Fibroblast of pulmonary artery (primary cell): ENCODE measurements at regions not wholly inside any gene's neighbourhood (a gene's known extent, or its start where the extent isn't known, plus 50 kb on each side); places are given as distances from the start of the nearest gene placed in this dataset.

Experiments used
- DNase-seq: peaks from one replicate; pipeline ENCODE4 v3.0.0-alpha.2; 2010; ENCODE audit warnings: low read depth
- H3K4me3 ChIP-seq: replicated peaks from 2 replicates; pipeline ENCODE4 v1.5.1; 2011; ENCODE audit warnings: low read depth, mild to moderate bottlenecking, control low read depth, low read length, moderate library complexity
- CTCF ChIP-seq: IDR thresholded peaks from 2 replicates; pipeline ENCODE4 v1.5.1; 2011; ENCODE audit warnings: mild to moderate bottlenecking, control low read depth, low read length, inconsistent platforms; ENCODE audit errors: missing control alignments

GRCh38 chr5:2106721-2107120 lies 224.0 kb upstream of the IRX4 start:
- no peak for DNase-seq
- H3K4me3 ChIP-seq: no peak overlapping the region
- no peak for TF ChIP-seq CTCF

GRCh38 chr5:2105141-2105540 lies 222.4 kb upstream of the IRX4 start:
- no peak overlapping the region for H3K4me3 ChIP-seq
- no peak for TF ChIP-seq CTCF
- DNase-seq: no peak

- no peak for DNase-seq
- no peak overlapping the region for H3K4me3 ChIP-seq
- TF ChIP-seq CTCF: no peak
Observed at GRCh38 chr5:2103940-2104339, 221.2 kb upstream of the IRX4 start.

GRCh38 chr5:2102819-2103776 lies 220.4 kb upstream of the IRX4 start:
- peak; percentile 11 for DNase-seq

GRCh38 chr5:2101685-2102084 lies 219.0 kb upstream of the IRX4 start:
- TF ChIP-seq CTCF: no peak
- no peak overlapping the region for H3K4me3 ChIP-seq
- DNase-seq: no peak

More at GRCh38 chr5:2102819-2103776, 220.4 kb upstream of the IRX4 start:
- H3K4me3 ChIP-seq: no peak overlapping the region
- no peak for TF ChIP-seq CTCF

GRCh38 chr5:2096887-2097505 lies 214.3 kb upstream of the IRX4 start:
- H3K4me3 ChIP-seq: no peak overlapping the region
- no peak for TF ChIP-seq CTCF
- DNase-seq: no peak
